PC-9 (cell line): ENCODE measurements at regions not wholly inside any gene's neighbourhood (a gene's known extent, or its start where the extent isn't known, plus 50 kb on each side); places are given as distances from the start of the nearest gene placed in this dataset.
"Not testable (repeated sequence)": the region's sequence is repeated elsewhere in the genome, so short reads cannot be mapped to it uniquely, and the experiment has no call there.

Experiments used
- BruUV-seq: library from RNA; stranded (reverse); fragments of 400-500 nt; replicated peaks from 2 replicates; lab custom pipeline; 2021; lab: Mats Ljungman, UMichigan
- CTCF ChIA-PET: fragments of 300-600 bp; sonication (Branson Sonifier 250); formaldehyde crosslinking; loops from one replicate; lab custom pipeline; 2022; ENCODE audit warnings: antibody characterized with exemption; lab: Charles Lee
- POLR2A ChIA-PET: fragments of 300-600 bp; sonication (Branson Sonifier 250); formaldehyde crosslinking; loops from one replicate; lab custom pipeline; 2022; ENCODE audit warnings: antibody characterized with exemption; ENCODE audit not compliant: unreplicated experiment; lab: Charles Lee
- DNase-seq, 2 experiments: peaks; one replicate each; pipeline versions ENCODE4 v3.0.0 to v3.0.0-alpha.2; 2015 to 2022; ENCODE audit warnings: mixed read lengths in 1 of 2
- H2AFZ ChIP-seq: fragments of 200-600 bp; sonication (generic); 2 replicates; pipeline ENCODE4 v1.8.1; 2017; ENCODE audit warnings: antibody characterized with exemption
- H3F3A ChIP-seq: fragments of 200-600 bp; sonication (generic); 2 replicates; pipeline ENCODE4 v1.8.1; 2017; ENCODE audit warnings: antibody characterized with exemption, mild to moderate bottlenecking, low read depth; ENCODE audit not compliant: insufficient read depth
- H3K27ac ChIP-seq: fragments of 200-600 bp; sonication (generic); 2 replicates; pipeline ENCODE4 v1.6.1; 2016; ENCODE audit warnings: mixed run types
- H3K27me3 ChIP-seq: fragments of 200-600 bp; sonication (generic); 2 replicates; pipeline ENCODE4 v1.6.1; 2016; ENCODE audit warnings: low read depth, mixed run types; ENCODE audit not compliant: insufficient read depth
- H3K36me3 ChIP-seq: fragments of 200-600 bp; sonication (generic); 2 replicates; pipeline ENCODE4 v1.6.1; 2016; ENCODE audit warnings: low read depth, mixed run types
- H3K4me1 ChIP-seq: fragments of 200-600 bp; sonication (generic); replicated peaks from 2 replicates; pipeline ENCODE4 v1.6.1; 2016; ENCODE audit warnings: mixed run types; ENCODE audit not compliant: insufficient read depth
- H3K4me2 ChIP-seq: fragments of 200-600 bp; sonication (generic); 2 replicates; pipeline ENCODE4 v1.6.1; 2017; ENCODE audit warnings: mixed run types
- H3K4me3 ChIP-seq: fragments of 200-600 bp; sonication (generic); 2 replicates; pipeline ENCODE4 v1.6.1; 2016; ENCODE audit warnings: mixed run types
- H3K79me2 ChIP-seq: fragments of 200-600 bp; sonication (generic); 2 replicates; pipeline ENCODE4 v1.6.1; 2017; ENCODE audit warnings: low read depth, mixed run types
- H3K9me2 ChIP-seq: fragments of 200-600 bp; sonication (generic); 2 replicates; pipeline ENCODE4 v1.8.1; 2017; ENCODE audit warnings: mild to moderate bottlenecking; ENCODE audit not compliant: insufficient read depth
- H3K9me3 ChIP-seq: fragments of 200-600 bp; sonication (generic); 2 replicates; pipeline ENCODE4 v1.8.1; 2016; ENCODE audit warnings: low read depth; ENCODE audit not compliant: insufficient read depth
- H4K20me1 ChIP-seq: fragments of 200-600 bp; sonication (generic); 2 replicates; pipeline ENCODE4 v1.8.1; 2017; ENCODE audit not compliant: insufficient read depth
- intact Hi-C: fragments of 100-400 bp; cut with micrococcal nuclease; formaldehyde crosslinking; loops from one replicate; pipeline ENCODE4 v1.10.0; 2022; ENCODE audit not compliant: unreplicated experiment
- TF ChIP-seq, protein P1 (sequence below): fragments of 200-600 bp; sonication (generic); conservative IDR thresholded peaks from 2 replicates; pipeline ENCODE4 v1.6.1; 2017; ENCODE audit warnings: mixed run types, antibody characterized with exemption, mild to moderate bottlenecking, moderate library complexity

DNA sequence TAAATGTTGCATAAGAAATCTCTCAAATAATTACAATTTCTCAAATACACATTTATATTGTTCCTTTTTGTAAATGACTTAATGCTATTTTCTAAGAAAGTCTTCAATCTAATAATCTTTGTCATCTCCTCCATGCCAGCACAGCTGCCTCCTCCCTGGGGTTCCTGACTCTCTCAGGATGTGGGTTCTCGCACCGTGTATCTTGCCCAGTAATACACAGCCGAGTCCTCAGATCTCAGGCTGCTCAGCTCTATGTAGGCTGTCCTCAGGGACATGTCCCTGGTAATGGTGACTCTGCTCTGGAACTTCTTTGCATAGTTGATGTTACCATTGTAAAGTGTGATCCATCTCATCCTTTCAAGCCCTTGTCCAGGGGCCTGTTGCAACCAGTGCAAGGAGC, 1223.7 kb downstream of the TMEM121 start:
- H3K9me2 ChIP-seq, H3K4me3 ChIP-seq, H3K27me3 ChIP-seq, H4K20me1 ChIP-seq, BruUV-seq, H2AFZ ChIP-seq, H3K4me2 ChIP-seq, POLR2A ChIA-PET, intact Hi-C loops, H3K4me1 ChIP-seq, H3K36me3 ChIP-seq, H3K9me3 ChIP-seq, H3K27ac ChIP-seq, DNase-seq, H3F3A ChIP-seq, CTCF ChIA-PET, H3K79me2 ChIP-seq: not testable (repeated sequence)

DNA sequence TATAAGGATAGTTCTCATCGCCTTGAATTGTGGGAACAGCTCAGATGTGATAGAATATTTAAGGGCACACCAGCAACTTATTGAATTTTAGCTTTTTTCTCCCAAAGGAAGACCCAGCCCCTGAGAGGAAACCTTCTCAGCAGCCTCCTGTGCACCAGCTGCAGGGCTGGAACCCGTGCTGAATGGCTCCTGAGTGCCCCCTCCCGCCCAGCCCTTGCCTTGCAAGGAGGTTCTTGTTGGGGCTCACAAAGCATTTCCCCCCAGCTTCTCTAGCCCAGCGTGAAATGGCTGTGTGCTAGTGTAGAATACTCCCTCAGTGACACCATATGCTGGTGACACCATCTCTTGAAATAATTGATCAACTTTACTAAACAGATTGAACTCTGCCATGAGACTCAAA, 1227.4 kb downstream of the TMEM121 start:
- H3K36me3 ChIP-seq, H3K27ac ChIP-seq, H3K9me2 ChIP-seq, DNase-seq, H3K27me3 ChIP-seq, CTCF ChIA-PET, H4K20me1 ChIP-seq, intact Hi-C loops, H2AFZ ChIP-seq, H3K4me2 ChIP-seq, POLR2A ChIA-PET, H3K4me3 ChIP-seq, H3K9me3 ChIP-seq, H3F3A ChIP-seq, H3K4me1 ChIP-seq, BruUV-seq, H3K79me2 ChIP-seq: not testable (repeated sequence)

GRCh38 chr14:106757444-106757843, 1231.1 kb downstream of the TMEM121 start:
- H3K36me3 ChIP-seq, H2AFZ ChIP-seq, BruUV-seq, CTCF ChIA-PET, H3K4me3 ChIP-seq, H3K4me2 ChIP-seq, H3K27ac ChIP-seq, H3K9me2 ChIP-seq, POLR2A ChIA-PET, intact Hi-C loops, H3K4me1 ChIP-seq, H3F3A ChIP-seq, H3K9me3 ChIP-seq, H3K27me3 ChIP-seq, H3K79me2 ChIP-seq, H4K20me1 ChIP-seq, DNase-seq: not testable (repeated sequence)

DNA sequence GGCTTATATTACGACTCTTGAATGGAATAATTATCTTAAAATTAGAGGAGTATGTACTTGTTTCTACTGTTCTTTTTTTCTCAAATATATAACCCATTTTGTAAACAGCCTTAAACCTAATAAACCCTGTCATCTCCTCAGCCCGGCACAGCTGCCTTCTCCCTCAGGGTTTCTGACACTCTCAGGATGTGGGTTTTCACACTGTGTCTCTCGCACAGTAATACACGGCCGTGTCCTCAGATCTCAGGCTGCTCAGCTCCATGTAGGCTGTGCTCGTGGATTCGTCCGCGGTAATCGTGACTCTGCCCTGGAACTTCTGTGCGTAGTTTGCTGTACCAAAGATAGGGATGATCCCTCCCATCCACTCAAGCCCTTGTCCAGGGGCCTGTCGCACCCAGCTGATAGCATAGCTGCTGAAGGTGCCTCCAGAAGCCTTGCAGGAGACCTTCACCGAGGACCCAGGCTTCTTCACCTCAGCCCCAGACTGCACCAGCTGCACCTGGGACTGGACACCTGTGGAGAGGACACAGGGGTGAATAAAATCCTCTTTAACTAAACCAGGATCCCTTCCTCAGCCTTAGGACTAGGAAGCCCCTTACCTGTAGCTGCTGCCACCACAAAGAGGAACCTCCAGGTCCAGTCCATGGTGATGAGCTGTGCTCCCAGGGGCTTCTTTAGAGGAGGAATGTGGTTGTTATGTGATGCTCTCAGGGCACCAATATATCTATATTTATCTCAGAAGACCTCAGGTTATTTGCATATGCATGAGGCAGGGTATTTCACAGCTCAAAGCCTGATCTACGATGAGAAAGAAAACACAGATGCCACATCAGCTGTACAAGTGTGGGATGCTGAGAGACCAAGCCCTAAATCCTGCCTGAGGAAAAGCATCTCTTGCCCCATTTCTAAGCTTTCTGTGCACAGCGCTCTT, 1235.8 kb downstream of the TMEM121 start:
- H2AFZ ChIP-seq, H3K9me2 ChIP-seq, H3K79me2 ChIP-seq, H3K9me3 ChIP-seq, H3K4me1 ChIP-seq, POLR2A ChIA-PET, DNase-seq, intact Hi-C loops, H3K36me3 ChIP-seq, H3F3A ChIP-seq, BruUV-seq, H4K20me1 ChIP-seq, H3K27ac ChIP-seq, H3K4me3 ChIP-seq, H3K27me3 ChIP-seq, CTCF ChIA-PET, H3K4me2 ChIP-seq: not testable (repeated sequence)

- H3K27me3 ChIP-seq, H3K27ac ChIP-seq, H3K4me3 ChIP-seq, POLR2A ChIA-PET, H3K4me2 ChIP-seq, H4K20me1 ChIP-seq, H3F3A ChIP-seq, H3K9me3 ChIP-seq, CTCF ChIA-PET, DNase-seq, H3K79me2 ChIP-seq, intact Hi-C loops, BruUV-seq, H3K4me1 ChIP-seq, H3K9me2 ChIP-seq, H2AFZ ChIP-seq, H3K36me3 ChIP-seq: not testable (repeated sequence)
- TF ChIP-seq, protein P1, sequence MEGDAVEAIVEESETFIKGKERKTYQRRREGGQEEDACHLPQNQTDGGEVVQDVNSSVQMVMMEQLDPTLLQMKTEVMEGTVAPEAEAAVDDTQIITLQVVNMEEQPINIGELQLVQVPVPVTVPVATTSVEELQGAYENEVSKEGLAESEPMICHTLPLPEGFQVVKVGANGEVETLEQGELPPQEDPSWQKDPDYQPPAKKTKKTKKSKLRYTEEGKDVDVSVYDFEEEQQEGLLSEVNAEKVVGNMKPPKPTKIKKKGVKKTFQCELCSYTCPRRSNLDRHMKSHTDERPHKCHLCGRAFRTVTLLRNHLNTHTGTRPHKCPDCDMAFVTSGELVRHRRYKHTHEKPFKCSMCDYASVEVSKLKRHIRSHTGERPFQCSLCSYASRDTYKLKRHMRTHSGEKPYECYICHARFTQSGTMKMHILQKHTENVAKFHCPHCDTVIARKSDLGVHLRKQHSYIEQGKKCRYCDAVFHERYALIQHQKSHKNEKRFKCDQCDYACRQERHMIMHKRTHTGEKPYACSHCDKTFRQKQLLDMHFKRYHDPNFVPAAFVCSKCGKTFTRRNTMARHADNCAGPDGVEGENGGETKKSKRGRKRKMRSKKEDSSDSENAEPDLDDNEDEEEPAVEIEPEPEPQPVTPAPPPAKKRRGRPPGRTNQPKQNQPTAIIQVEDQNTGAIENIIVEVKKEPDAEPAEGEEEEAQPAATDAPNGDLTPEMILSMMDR: peak; percentile 64
Measured at GRCh38 chr14:106764968-106765369, 1238.6 kb downstream of the TMEM121 start.
